ENCODE measurements at regions not wholly inside any gene's neighbourhood (a gene's known extent, or its start where the extent isn't known, plus 50 kb on each side); places are given as distances from the start of the nearest gene placed in this dataset.

DNA sequence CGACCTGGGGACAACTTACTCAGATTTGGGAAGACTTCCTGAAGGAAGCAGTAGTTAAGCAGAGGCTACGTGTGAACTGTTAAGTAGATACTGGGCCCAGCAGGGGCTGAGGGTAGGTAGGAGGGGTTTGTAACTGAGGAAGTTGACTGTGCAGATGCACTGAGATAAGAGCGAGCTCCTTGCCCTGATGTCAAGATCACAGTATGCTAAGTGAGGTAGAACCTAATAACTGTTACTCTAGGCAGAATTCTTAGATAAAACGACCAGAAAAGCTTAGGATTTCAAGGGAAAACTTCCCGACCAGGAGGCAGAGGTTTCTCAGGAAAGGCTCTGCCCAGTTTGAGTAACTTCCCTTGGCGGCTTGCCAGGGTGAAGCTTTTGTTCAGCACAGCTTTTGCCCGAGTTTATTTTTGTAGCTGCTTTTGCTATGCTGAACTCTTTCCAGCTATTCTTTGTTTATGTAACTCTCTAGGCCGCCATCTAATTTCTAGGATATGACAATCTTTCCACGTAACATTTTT, 632.1 kb downstream of the DIAPH3 start:
- no peak overlapping the region for H3K4me3 ChIP-seq (replicated peaks in 1 of 2; ENCODE audit: low read depth in 2 of 2, low read length in 2 of 2)
- TF ChIP-seq, protein P1, sequence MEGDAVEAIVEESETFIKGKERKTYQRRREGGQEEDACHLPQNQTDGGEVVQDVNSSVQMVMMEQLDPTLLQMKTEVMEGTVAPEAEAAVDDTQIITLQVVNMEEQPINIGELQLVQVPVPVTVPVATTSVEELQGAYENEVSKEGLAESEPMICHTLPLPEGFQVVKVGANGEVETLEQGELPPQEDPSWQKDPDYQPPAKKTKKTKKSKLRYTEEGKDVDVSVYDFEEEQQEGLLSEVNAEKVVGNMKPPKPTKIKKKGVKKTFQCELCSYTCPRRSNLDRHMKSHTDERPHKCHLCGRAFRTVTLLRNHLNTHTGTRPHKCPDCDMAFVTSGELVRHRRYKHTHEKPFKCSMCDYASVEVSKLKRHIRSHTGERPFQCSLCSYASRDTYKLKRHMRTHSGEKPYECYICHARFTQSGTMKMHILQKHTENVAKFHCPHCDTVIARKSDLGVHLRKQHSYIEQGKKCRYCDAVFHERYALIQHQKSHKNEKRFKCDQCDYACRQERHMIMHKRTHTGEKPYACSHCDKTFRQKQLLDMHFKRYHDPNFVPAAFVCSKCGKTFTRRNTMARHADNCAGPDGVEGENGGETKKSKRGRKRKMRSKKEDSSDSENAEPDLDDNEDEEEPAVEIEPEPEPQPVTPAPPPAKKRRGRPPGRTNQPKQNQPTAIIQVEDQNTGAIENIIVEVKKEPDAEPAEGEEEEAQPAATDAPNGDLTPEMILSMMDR (IDR thresholded peaks at IDR 0.05; ENCODE audit: low read depth, low read length): no peak
- DNase-seq (ENCODE audit: low read depth in 2 of 2): peak; percentile 86 to 93

DNA sequence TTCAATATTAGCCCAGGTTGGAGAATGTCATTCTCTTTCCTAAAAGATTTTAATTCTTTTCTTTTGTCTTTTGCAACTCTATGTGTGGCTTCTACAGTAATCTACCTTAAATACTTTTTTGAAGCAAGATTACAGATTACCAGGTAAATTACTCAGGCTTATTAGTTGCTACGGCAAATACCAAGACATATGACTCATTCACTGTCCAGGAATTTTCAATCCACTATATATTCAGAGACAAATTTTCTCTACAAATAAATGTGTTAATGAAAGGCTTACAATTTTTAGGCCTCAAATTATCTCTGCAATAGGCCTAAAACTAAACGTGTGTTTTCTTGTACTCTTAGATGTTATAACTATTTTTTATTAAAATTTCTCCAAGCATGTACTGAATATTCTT, 631.3 kb downstream of the DIAPH3 start:
- peak in 1 of 2 donors; percentile 24 for DNase-seq (ENCODE audit: low read depth in 2 of 2)
- TF ChIP-seq, protein P1 (IDR thresholded peaks at IDR 0.05; ENCODE audit: low read depth, low read length): no peak
- no peak overlapping the region for H3K4me3 ChIP-seq (replicated peaks in 1 of 2; ENCODE audit: low read depth in 2 of 2, low read length in 2 of 2)

DNA sequence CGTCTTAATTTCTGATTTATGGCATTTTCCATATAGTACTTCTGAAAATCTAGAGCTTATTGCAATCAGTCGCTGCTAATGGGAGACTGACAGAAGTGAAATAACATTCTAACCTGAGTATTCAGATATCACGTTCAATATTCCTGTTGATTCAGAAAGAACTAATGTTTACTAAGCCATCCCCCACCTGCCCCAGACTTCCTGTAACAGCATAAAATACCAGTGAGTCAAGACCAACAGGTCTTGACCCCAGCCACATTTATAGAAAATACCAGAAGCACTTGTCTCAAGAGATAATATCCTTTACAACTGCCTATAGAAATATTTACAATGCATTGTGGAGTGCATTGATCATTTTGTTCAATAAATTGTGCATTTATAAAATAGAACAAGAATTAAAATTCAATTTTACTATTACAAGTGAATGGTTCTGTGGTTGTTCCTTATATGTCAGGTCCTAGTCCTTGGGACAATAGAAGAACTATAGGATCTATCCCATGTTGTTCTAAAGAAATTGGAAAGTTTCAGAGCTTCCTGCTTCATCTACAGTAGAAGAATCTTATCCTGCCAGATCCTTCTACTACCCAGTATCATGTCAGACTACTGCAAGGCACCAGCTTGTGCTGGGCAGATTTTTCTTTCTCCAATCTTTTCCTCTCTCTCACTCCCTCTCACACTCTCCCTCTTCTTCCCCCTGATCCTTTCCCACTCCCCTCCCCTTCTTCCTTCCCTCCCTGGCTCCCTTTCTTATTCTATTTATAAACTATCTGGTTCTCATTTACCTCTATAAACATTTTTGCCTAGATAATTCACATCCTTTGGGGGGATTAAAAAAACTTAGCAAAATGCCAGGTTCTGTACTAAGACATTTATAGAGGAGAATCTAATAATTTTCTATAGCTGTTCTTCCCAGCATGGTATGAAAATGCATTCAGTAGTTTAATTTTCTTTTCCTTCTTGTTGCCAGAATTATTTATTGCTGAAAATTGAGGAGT, 629.9 kb downstream of the DIAPH3 start:
- no peak overlapping the region for H3K4me3 ChIP-seq (replicated peaks in 1 of 2; ENCODE audit: low read depth in 2 of 2, low read length in 2 of 2)
- peak in 1 of 2 donors; percentile 47 for DNase-seq (ENCODE audit: low read depth in 2 of 2)
- TF ChIP-seq, protein P1 (IDR thresholded peaks at IDR 0.05; ENCODE audit: low read depth, low read length): no peak

DNA sequence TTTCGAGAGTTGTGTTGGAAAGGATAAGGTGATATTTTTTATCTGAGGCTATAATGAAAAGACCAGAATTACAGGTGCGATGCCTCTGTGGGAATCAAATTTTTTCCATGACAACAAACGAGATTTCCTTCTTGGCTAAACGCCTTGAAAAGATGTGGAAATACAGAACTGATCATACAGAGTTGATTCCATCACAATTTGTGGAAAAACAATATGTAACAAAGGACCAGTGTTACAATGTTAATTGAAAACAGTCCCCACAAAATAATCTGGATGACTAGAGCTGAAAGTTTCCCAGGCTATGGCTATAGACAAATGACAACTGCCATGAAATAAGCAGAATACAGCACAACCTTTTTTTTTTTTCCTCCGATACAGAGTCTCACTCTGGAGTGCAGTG, 628.9 kb downstream of the DIAPH3 start:
- no peak overlapping the region for H3K4me3 ChIP-seq (replicated peaks in 1 of 2; ENCODE audit: low read depth in 2 of 2, low read length in 2 of 2)
- no peak for DNase-seq (ENCODE audit: low read depth in 2 of 2)
- TF ChIP-seq, protein P1 (IDR thresholded peaks at IDR 0.05; ENCODE audit: low read depth, low read length): no peak

DNA sequence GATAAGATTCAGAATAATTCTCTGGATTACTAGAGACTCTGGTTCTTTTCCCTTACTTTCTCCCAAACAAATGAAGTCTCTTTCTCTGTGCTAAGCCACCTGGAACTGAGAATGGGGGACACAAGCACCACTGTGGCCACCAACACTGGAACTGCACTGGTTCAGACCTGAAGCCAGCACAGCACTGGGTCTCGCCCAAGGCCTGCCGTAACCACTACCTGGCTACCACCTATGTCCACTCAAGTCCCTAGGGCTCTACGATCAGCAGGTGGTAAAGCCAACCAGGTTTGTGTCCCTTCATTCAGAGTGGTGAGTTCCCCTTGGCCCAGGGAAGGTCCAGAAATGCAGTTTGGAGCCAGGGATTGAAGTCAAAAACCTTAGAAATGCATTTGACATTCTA, 626.2 kb downstream of the DIAPH3 start:
- TF ChIP-seq, protein P1 (IDR thresholded peaks at IDR 0.05; ENCODE audit: low read depth, low read length): no peak
- DNase-seq (ENCODE audit: low read depth in 2 of 2): no peak
- H3K4me3 ChIP-seq (replicated peaks in 1 of 2; ENCODE audit: low read depth in 2 of 2, low read length in 2 of 2): no peak overlapping the region

DNA sequence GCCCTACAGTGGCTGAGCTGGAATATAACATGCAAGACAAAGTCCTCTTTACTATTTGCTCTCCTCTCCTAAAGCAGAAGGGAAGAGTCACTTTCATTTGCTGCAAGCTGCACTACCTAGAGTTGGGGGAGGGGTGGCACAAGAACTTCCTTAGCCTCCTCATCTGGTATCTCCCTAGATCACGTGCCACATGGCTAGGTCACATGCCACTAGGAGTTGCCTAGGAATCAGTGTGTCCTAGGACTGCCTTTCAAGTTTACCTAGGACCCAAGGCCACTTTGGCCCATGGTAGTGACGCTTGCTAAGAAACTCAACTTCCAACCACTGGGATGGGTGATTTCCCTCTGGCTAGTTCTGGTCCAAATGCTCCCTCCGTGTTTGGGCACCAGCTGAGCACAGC, 625.2 kb downstream of the DIAPH3 start:
- TF ChIP-seq, protein P1 (IDR thresholded peaks at IDR 0.05; ENCODE audit: low read depth, low read length): no peak
- no peak for DNase-seq (ENCODE audit: low read depth in 2 of 2)
- no peak overlapping the region for H3K4me3 ChIP-seq (replicated peaks in 1 of 2; ENCODE audit: low read depth in 2 of 2, low read length in 2 of 2)
